ENCODE measurements at regions not wholly inside any gene's neighbourhood (a gene's known extent, or its start where the extent isn't known, plus 50 kb on each side); places are given as distances from the start of the nearest gene placed in this dataset.

- ATAC-seq = no peak
- intact Hi-C loops (cut with DNase I) = no loop called here
- DNase-seq = peak; percentile 18
These were observed 79.7 kb downstream of the FOXL3 start for GRCh38 chr7:369476-370258.

- ATAC-seq = no peak
- no peak for DNase-seq
- intact Hi-C loops (cut with DNase I) = no loop called here
These were observed 80.3 kb downstream of the FOXL3 start for GRCh38 chr7:370259-370625.

- intact Hi-C loops (cut with DNase I) = no loop called here
- DNase-seq (no peak), ATAC-seq (no peak)
These were observed 80.8 kb downstream of the FOXL3 start for GRCh38 chr7:370775-371118.

DNA sequence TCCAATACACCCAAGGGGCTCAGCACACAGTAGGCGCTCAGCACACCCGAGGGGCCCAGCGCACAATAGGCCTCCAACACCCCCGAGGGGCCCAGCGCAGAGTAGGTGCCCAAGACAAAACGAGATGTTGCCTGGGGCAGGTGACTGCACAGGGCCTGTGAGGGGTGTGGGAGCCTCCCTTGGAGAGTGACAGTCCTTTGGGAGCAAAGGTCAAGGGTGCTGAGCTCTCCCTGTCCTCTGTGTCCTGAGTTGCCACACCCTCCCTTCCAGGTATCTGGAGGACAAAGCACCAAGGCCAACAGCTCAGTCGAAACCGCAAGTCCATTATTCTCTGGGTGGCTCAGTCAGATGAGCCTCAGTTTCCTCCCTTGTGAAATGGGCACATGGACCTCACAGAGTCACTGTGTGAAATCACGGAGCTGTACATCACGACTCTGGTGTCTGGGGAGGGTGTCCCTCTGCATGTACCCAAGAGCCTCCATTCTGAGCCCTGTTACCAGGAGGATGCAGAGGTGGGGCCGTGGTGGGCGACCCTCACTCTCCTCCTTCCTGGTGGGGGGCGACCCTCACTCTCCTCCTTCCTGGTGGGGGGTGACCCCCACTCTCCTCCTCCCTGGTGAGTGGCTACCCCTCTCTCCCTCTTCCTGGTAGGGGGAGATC is 81.3 kb downstream of the FOXL3 start:
- DNase-seq (peak; percentile 15), ATAC-seq (peak in 1 of 2 donors; percentile 14)
- intact Hi-C loops (cut with DNase I) = no loop called here

GRCh38 chr7:371779-372545 is 82.0 kb downstream of the FOXL3 start:
- peak; percentile 11 for DNase-seq
- ATAC-seq = no peak
- intact Hi-C loops (cut with DNase I) = no loop called here

DNA sequence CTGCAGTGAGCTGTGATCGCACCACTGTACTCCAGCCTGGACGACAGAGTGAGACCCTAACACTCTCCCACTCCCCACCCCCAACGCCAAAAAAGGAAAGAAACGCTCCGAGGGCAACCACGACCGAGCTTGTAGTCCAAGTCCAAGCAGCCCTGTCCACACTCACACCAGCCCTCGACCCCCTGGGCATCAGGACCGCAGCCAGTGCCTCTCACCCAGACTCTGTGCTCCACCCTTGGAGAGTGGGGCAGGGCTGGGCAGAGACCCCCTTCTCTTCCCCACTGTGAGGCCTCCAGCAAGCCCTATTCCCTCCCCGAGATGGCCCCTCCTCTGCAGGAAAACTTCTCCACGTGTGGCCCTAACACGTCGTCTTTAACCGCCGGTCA is 82.6 kb downstream of the FOXL3 start:
- DNase-seq = no peak

DNA sequence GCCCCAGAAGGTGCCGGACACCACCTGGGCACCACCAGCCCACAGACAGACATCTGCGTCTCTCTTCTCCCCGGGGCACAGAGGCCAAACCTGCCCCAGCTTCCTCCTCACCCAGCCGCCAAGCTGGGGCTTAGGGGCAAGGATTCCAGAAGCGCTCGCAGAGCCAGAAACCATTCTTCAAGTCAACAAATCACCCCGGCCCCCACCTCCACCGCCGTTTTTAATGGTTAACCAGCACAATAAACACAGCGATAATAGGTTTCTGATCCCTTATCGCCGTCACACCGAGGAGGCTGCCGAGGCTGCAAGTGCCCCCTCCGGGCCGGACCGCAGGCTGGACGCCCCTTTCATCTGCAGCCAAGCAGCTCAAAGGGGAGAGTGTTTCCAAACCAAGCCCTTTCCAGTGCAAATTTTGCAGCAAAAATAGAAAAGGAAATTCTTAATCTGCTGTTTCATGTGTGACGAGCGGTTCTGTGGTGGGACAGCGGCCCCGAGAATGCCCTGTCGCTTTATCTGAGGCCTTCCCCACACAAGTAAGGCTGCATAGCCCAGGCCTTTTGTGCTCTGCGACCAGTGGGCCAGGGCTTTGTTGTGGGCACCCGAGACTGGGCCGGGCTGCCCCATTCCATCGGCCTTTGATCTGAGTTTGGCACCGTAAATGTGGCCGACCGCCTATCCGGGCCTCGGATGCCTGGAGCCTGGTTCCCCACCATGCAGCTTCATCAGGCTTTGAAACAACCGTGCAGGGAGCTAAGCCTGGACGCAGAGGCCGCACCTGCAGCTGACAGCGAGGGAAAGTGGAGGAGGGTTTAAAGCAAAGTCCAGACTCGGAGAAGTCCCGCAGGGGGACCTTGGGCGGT is 83.2 kb downstream of the FOXL3 start:
- ATAC-seq (no peak), DNase-seq (no peak)
- intact Hi-C loops (cut with DNase I) = no loop called here

More for the DNA sequence above, 82.6 kb downstream of the FOXL3 start:
- intact Hi-C loops (cut with DNase I) = no loop called here
- no peak for ATAC-seq

GRCh38 chr7:373818-374705 is 84.1 kb downstream of the FOXL3 start:
- intact Hi-C loops (cut with DNase I) = no loop called here
- ATAC-seq (no peak), DNase-seq (peak; percentile 7)

GRCh38 chr7:374706-375311 is 84.8 kb downstream of the FOXL3 start:
- ATAC-seq (no peak), DNase-seq (peak; percentile 14)
- intact Hi-C loops (cut with DNase I) = no loop called here

GRCh38 chr7:375321-375831 is 85.4 kb downstream of the FOXL3 start:
- peak; percentile 11 for DNase-seq
- ATAC-seq = no peak
- intact Hi-C loops (cut with DNase I) = no loop called here

DNA sequence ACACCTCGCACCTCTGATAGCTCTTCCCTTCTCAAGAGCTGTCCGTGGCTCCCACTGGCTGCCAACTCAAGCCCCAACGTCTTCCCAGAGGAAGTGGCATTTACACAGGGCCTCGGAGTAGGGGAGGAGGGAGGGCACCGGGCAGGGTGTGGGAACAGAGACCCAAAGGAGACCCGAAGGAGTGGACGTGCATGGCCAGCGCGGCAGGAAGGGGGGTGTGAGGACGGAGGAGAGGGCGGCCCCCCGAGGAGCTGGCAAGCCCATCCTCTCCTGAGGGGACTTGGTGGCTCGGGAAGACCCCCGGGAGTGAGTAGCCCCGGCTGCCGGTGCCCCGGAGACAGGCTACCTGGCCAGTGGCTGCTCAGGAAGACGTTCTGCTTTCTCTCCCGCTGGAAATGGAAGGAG is 85.9 kb downstream of the FOXL3 start:
- no peak for DNase-seq
- ATAC-seq = no peak
- intact Hi-C loops (cut with DNase I) = no loop called here

- intact Hi-C loops (cut with DNase I) = no loop called here
- ATAC-seq (no peak), DNase-seq (peak; percentile 12)
These were observed 86.5 kb downstream of the FOXL3 start for GRCh38 chr7:376306-377079.

DNA sequence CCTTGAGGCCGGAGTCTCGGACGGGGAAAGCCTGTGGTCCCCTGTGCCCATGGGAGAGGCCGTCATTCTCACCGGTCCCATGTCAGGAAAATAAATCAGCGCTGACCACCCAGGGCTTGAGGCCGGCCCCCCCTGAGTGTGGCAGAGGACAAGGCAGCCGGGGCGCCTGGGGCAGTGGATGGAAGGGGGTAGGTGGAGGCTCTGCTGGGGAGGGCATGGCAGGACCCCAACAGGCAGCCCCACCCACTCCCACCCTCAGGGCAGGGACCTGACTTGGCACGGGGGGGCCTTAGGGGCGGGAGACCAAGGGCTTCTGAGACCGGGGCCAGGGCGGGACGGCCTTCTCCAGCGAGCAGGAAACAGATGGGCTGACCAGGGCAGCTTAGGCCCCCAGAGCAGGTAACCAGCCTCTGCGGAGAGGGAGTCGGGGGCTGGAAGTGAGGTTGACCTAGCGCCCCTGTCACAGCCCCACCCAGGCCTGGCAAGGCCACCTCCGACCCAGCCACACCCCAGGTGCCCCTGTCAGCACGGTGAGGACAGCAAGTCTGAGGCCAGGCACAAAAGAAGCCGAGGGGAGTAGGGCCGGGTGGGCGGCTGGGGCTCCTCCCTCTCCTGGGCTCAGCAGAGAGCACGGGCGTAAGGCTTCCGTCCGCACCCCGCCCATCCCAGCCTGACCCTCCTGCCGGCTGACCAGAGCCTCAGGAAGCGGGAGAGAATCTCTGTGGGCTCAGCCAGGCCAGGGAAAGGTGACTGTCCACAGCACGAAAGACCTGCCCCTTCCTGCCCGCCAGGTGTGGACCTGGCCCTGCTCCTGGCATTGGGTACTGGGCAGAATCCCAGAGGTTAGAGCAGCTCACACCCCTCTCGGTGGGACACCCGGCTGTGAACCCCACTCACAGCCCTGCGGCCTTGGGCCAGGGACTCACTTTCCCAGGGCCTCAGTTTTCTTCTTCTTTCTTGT is 87.4 kb downstream of the FOXL3 start:
- DNase-seq (peak; percentile 19), ATAC-seq (no peak)
- intact Hi-C loops (cut with DNase I) = no loop called here

GRCh38 chr7:378041-378420 is 88.1 kb downstream of the FOXL3 start:
- no peak for ATAC-seq
- DNase-seq = no peak
- intact Hi-C loops (cut with DNase I) = no loop called here

DNA sequence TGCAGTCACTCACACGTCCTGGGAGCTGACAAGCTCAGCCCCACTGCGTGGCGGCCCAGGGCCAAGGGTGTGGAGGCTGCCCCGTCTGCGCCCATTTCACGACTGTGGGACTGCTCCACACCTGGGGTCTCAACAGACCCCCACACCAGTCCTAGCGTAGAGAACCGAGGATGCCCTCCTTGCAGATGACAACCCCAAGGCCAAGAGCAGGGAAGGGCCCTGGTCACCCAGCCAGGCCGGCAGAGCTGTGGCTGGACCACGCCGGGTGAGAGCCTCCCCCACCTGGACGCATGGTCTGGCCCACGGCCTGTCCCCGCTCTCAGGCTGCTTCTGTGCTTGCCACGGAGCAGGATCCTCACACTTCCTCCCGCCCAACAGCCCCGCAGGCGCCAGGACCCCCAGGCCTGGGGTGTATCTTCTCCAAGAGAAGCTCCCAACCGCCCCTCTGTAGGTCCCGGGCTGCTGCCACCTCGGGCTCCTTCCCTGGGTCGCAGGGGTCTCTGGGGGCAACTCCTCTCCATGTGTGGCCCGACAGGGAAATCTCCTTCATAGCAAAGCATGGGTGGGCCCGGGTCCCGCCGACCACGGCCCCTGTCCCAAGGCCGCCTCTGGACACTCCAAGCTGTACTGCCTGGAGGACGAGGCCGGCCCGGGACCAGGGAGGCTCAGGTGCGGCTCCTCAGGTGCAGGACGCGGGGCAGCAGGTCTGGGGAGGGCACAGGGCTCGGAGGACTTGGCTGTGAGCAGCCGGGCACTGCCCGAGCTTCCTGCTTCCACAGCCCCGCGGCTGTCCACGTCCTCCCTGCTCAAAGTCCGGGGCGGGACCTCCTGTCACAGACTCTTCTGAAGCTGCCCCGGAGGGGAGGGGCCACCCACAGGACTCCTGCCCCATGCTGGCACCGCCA is 88.8 kb downstream of the FOXL3 start:
- peak; percentile 34 for DNase-seq

More for the DNA sequence above, 88.8 kb downstream of the FOXL3 start:
- intact Hi-C loops (cut with DNase I) = no loop called here
- peak; percentile 20 for ATAC-seq
